DND-41 (cell line): ENCODE measurements at regions not wholly inside any gene's neighbourhood (a gene's known extent, or its start where the extent isn't known, plus 50 kb on each side); places are given as distances from the start of the nearest gene placed in this dataset.

ENCODE experiments used
- CTCF ChIP-seq: IDR thresholded peaks from 2 replicates; pipeline ENCODE4 v1.5.1; 2012; ENCODE audit warnings: borderline replicate concordance, low read length, moderate library complexity, mild to moderate bottlenecking; ENCODE audit not compliant: poor library complexity, severe bottlenecking; ENCODE audit errors: extremely low read depth
- EZH2 ChIP-seq: IDR thresholded peaks from 3 replicates; pipeline ENCODE4 v1.6.1; 2012; ENCODE audit warnings: borderline replicate concordance, low read depth, mild to moderate bottlenecking, moderate library complexity, low read length, inconsistent platforms; ENCODE audit not compliant: severe bottlenecking

- no peak for TF ChIP-seq CTCF
- no peak for TF ChIP-seq EZH2
Measured at GRCh38 chr14:97781961-97782360, 984.8 kb downstream of the VRK1 start.
